Upper lobe of left lung (tissue), 4 donors: ENCODE measurements at regions not wholly inside any gene's neighbourhood (a gene's known extent, or its start where the extent isn't known, plus 50 kb on each side); places are given as distances from the start of the nearest gene placed in this dataset.

ENCODE experiments used
- POLR2A ChIP-seq, 4 donors: fragments of 450-650 bp; IDR thresholded peaks; one replicate each; pipeline ENCODE4 v1.5.1; 2016 to 2017; ENCODE audit warnings: antibody characterized with exemption in 4 of 4, mild to moderate bottlenecking in 2 of 4
- TF ChIP-seq, protein P1 (sequence below), 6 experiments: fragments of 450-650 bp in 4 of 6; fragments of 200-600 bp in 2 of 6; sonication (generic) in 2 of 6; IDR thresholded peaks; one replicate each; pipeline ENCODE4 v1.5.1; 2016 to 2019; ENCODE audit warnings: antibody characterized with exemption in 6 of 6

DNA sequence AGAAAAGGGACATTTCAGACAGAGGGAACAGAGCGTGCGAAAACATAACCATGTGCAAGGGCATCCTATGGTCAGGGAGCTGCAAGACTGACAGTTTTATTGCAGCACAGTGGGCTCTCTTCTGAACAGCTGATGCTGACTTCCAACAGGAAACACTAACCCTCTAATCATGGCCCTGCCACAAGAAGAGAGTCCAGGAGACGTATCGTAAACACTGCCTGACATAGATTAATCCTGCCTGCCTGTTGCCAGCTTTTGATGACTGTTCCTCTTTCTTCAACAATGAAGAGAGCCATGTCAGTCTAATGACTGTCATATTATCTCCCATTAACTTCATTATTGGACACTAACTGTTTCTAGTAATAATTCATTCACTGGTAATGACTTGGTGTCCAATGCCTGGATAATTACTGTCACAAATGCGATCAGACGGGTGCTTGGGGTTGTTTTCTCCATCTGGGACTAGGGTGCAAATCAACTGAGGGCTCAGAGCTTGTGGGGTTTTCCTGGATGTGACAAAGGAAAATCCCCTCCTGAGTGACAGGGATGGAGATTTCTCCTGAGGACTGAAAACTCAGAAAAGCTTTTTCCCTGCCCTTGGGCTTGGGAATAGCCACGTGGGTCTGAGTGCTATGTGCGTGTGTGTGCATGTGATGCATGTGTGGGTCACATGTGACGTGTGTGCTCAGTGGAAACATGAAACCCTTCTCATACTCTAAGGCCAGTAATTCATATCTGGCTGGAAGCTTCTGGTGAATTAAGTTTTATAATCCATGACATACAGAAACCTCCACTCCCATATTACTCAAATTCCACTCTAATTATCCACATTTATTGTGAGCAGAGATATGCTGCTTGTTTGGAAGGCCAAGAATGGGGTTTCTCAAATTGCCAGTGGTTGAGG, 144.0 kb upstream of the PLXNA2 start:
- TF ChIP-seq POLR2A (IDR thresholded peaks at IDR 0.05), result no peak
- TF ChIP-seq, protein P1, sequence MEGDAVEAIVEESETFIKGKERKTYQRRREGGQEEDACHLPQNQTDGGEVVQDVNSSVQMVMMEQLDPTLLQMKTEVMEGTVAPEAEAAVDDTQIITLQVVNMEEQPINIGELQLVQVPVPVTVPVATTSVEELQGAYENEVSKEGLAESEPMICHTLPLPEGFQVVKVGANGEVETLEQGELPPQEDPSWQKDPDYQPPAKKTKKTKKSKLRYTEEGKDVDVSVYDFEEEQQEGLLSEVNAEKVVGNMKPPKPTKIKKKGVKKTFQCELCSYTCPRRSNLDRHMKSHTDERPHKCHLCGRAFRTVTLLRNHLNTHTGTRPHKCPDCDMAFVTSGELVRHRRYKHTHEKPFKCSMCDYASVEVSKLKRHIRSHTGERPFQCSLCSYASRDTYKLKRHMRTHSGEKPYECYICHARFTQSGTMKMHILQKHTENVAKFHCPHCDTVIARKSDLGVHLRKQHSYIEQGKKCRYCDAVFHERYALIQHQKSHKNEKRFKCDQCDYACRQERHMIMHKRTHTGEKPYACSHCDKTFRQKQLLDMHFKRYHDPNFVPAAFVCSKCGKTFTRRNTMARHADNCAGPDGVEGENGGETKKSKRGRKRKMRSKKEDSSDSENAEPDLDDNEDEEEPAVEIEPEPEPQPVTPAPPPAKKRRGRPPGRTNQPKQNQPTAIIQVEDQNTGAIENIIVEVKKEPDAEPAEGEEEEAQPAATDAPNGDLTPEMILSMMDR (IDR thresholded peaks at IDR 0.05), result no peak
